UCSD-AML1 (cell line): ENCODE measurements at regions not wholly inside any gene's neighbourhood (a gene's known extent, or its start where the extent isn't known, plus 50 kb on each side); places are given as distances from the start of the nearest gene placed in this dataset.
A peak's percentile ranks its signal among the peaks of the same experiment; 100 is the strongest.
"Not testable (repeated sequence)": the region's sequence is repeated elsewhere in the genome, so short reads cannot be mapped to it uniquely, and the experiment has no call there.

ENCODE experiments used
- DNase-seq: peaks from one replicate; lab custom pipeline; 2025; ENCODE audit not compliant: unreplicated experiment; lab: John Stamatoyannopoulos, UW

- no peak for DNase-seq
Measured at GRCh38 chr5:102049517-102049916, 246.6 kb downstream of the SLCO4C1 start.

GRCh38 chr5:102048940-102049339 lies 247.1 kb downstream of the SLCO4C1 start:
- DNase-seq = no peak

GRCh38 chr5:102047073-102047472 lies 249.0 kb downstream of the SLCO4C1 start:
- DNase-seq = not testable (repeated sequence)

GRCh38 chr5:102040326-102040725 lies 255.8 kb downstream of the SLCO4C1 start:
- DNase-seq = no peak

- DNase-seq = peak; percentile 4
Measured at GRCh38 chr5:102036927-102037326, 259.2 kb downstream of the SLCO4C1 start.

- no peak for DNase-seq
Measured at GRCh38 chr5:102031711-102032110, 264.4 kb downstream of the SLCO4C1 start.

GRCh38 chr5:102018690-102019089 lies 277.4 kb downstream of the SLCO4C1 start:
- DNase-seq = no peak

GRCh38 chr5:102018279-102018678 lies 277.8 kb downstream of the SLCO4C1 start:
- DNase-seq = no peak

GRCh38 chr5:102014371-102014770 lies 281.7 kb downstream of the SLCO4C1 start:
- no peak for DNase-seq

- no peak for DNase-seq
Measured at GRCh38 chr5:102010644-102011043, 285.4 kb downstream of the SLCO4C1 start.

- DNase-seq = no peak
Measured at GRCh38 chr5:101997235-101997634, 298.8 kb downstream of the SLCO4C1 start.

- DNase-seq = no peak
Measured at GRCh38 chr5:101995585-101995984, 300.5 kb downstream of the SLCO4C1 start.

- no peak for DNase-seq
Measured at GRCh38 chr5:101991486-101991885, 304.6 kb downstream of the SLCO4C1 start.

GRCh38 chr5:101989659-101990058 lies 306.4 kb downstream of the SLCO4C1 start:
- no peak for DNase-seq

- DNase-seq = no peak
Measured at GRCh38 chr5:101977729-101978345, 318.2 kb downstream of the SLCO4C1 start.

- DNase-seq = no peak
Measured at GRCh38 chr5:101976933-101977332, 319.2 kb downstream of the SLCO4C1 start.

- no peak for DNase-seq
Measured at GRCh38 chr5:101969742-101970141, 326.3 kb downstream of the SLCO4C1 start.

- no peak for DNase-seq
Measured at GRCh38 chr5:101966476-101966875, 329.6 kb downstream of the SLCO4C1 start.

- no peak for DNase-seq
Measured at GRCh38 chr5:101955891-101956290, 340.2 kb downstream of the SLCO4C1 start.

- no peak for DNase-seq
Measured at GRCh38 chr5:101950019-101950418, 346.1 kb downstream of the SLCO4C1 start.

- DNase-seq = no peak
Measured at GRCh38 chr5:101948615-101949014, 347.5 kb downstream of the SLCO4C1 start.

GRCh38 chr5:101943784-101944183 lies 352.3 kb downstream of the SLCO4C1 start:
- DNase-seq = peak; percentile 12

GRCh38 chr5:101942321-101942882 lies 353.7 kb downstream of the SLCO4C1 start:
- peak; percentile 12 for DNase-seq
